ENCODE measurements at regions not wholly inside any gene's neighbourhood (a gene's known extent, or its start where the extent isn't known, plus 50 kb on each side); places are given as distances from the start of the nearest gene placed in this dataset.

DNA sequence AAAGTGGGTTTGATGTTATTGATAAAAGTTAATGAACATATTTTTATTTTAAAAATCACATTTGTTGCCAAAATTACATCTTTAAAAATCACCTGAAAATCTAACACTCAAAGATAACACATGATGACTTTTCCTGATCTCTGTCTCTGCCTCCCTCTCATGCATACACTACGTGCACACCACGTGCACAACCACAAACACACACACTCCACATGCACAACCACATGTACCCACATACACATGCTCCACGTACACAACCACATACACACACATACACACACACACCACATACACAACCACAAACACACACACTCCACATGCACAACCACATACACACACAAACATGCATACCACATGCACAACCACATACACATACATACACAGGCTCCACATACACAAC is 61.8 kb upstream of the TMEM132C start:
- DNase-seq (ENCODE audit: low spot score) = no peak
- no peak overlapping the region for H3K27ac ChIP-seq
- TF ChIP-seq, protein P1, sequence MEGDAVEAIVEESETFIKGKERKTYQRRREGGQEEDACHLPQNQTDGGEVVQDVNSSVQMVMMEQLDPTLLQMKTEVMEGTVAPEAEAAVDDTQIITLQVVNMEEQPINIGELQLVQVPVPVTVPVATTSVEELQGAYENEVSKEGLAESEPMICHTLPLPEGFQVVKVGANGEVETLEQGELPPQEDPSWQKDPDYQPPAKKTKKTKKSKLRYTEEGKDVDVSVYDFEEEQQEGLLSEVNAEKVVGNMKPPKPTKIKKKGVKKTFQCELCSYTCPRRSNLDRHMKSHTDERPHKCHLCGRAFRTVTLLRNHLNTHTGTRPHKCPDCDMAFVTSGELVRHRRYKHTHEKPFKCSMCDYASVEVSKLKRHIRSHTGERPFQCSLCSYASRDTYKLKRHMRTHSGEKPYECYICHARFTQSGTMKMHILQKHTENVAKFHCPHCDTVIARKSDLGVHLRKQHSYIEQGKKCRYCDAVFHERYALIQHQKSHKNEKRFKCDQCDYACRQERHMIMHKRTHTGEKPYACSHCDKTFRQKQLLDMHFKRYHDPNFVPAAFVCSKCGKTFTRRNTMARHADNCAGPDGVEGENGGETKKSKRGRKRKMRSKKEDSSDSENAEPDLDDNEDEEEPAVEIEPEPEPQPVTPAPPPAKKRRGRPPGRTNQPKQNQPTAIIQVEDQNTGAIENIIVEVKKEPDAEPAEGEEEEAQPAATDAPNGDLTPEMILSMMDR (conservative IDR thresholded peaks at IDR 0.05; ENCODE audit: low read depth) = no peak
- POLR2A ChIA-PET (ENCODE audit: low non-redundant PET) = no interaction called here
- CTCF ChIA-PET = no interaction called here

GRCh38 chr12:128205758-128206157 is 61.2 kb upstream of the TMEM132C start:
- H3K27ac ChIP-seq = no peak overlapping the region
- POLR2A ChIA-PET (ENCODE audit: low non-redundant PET) = no interaction called here
- TF ChIP-seq, protein P1 (conservative IDR thresholded peaks at IDR 0.05; ENCODE audit: low read depth) = no peak
- CTCF ChIA-PET = no interaction called here
- DNase-seq (ENCODE audit: low spot score) = no peak

All from RWPE1 (cell line).